IgD-negative memory B cell (primary cell): ENCODE measurements at regions not wholly inside any gene's neighbourhood (a gene's known extent, or its start where the extent isn't known, plus 50 kb on each side); places are given as distances from the start of the nearest gene placed in this dataset.

ENCODE experiments used
- H3K27ac Mint-ChIP-seq, 3 donors: one replicate each; pipeline ENCODE4 v1.8.0; 2020 to 2022; ENCODE audit warnings: mild to moderate bottlenecking in 3 of 3, mixed read lengths in 3 of 3, moderate library complexity in 1 of 3
- H3K27me3 Mint-ChIP-seq: one replicate; pipeline ENCODE4 v1.8.0; 2021; ENCODE audit warnings: mixed read lengths
- H3K36me3 Mint-ChIP-seq: one replicate; pipeline ENCODE4 v1.8.0; 2020; ENCODE audit warnings: mild to moderate bottlenecking, mixed read lengths
- H3K4me1 Mint-ChIP-seq, 3 donors: one replicate each; pipeline ENCODE4 v1.8.0; 2020 to 2022; ENCODE audit warnings: mixed read lengths in 3 of 3, mild to moderate bottlenecking in 1 of 3
- H3K4me3 Mint-ChIP-seq, 4 donors: one replicate each; pipeline ENCODE4 v1.8.0; 2020 to 2022; ENCODE audit warnings: mild to moderate bottlenecking in 4 of 4, mixed read lengths in 4 of 4, moderate library complexity in 3 of 4
- H3K9me3 Mint-ChIP-seq, 3 donors: one replicate each; pipeline ENCODE4 v1.8.0; 2020 to 2021; ENCODE audit warnings: mixed read lengths in 3 of 3, mild to moderate bottlenecking in 1 of 3

DNA sequence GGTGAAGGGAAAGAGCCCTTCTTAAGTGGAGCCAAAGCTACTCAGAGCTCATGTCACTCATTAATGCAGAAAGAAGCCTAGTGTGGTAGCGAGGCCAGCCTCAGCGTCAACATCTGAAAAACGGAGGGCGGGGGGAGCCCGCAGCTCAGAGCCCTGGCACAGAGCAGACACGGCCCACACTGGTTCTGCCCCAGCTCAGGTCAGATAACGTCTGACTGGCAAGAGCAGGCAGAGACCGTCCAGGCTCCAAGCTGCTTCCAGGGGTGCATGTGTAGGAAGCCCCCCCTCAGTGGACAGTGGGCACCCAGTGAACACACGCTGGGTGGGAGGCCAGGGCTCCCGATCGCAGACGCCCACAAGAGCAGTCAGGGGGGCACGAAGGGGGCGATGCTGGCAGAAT lies 100.8 kb downstream of the SHANK2 start:
- H3K4me1 Mint-ChIP-seq: peaks cover 0 to 2% (median 0%) of the 10 kb centered on the region in 3 donors
- H3K27ac Mint-ChIP-seq: peak overlapping the region in 1 of 3 donors; percentile 22
- H3K36me3 Mint-ChIP-seq: no peaks in the 10 kb centered on the region
- peaks cover 0 to 10% (median 0%) of the 10 kb centered on the region in 3 donors for H3K9me3 Mint-ChIP-seq
- no peak overlapping the region for H3K4me3 Mint-ChIP-seq
- H3K27me3 Mint-ChIP-seq: peaks cover 23% of the 10 kb centered on the region

DNA sequence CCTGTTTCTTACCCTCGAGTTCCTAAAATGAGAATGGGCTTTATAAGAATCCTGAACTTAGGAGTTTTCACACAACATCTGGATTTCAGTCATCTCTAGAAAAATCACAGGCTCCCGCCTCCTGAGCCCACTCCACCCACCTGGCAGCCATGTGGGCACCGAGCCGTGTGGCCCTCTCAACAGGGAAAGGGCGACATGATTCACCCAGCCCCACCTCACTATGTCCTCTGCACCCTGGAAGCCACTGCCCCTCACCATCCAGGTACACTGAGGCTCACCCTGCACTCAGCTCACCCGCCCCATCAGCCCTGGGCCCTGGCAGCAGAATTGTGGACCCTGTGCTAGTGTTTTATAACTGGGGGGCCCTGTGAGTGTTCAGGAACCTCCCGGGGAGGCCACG lies 101.5 kb downstream of the SHANK2 start:
- Mint-ChIP-seq H3K27me3 (peaks cover 19% of the 10 kb centered on the region), H3K4me3 (no peak overlapping the region), H3K9me3 (peaks cover 0 to 10% (median 0%) of the 10 kb centered on the region in 3 donors), H3K36me3 (no peaks in the 10 kb centered on the region), H3K4me1 (no peaks in the 10 kb centered on the region), H3K27ac (no peak overlapping the region)

DNA sequence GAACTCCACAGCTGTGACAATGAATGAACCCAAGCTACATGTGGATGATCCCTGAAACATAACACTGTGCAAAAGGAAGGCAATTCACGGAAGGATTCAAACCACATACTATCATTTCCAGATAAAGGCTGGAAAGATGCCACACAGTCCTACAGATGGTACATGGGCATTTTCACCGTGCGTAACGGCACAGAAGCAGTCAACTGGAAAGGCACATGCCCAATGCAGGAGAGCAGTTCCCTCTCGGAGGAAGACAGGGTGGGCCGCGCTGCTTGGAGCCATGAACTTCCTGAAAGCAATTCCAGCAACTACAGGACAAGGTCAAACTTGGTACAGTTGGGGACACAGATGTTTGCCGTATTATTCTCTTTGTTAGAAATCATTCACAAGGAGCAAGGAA lies 103.7 kb downstream of the SHANK2 start:
- Mint-ChIP-seq H3K9me3 (peaks cover 0 to 10% (median 0%) of the 10 kb centered on the region in 3 donors), H3K27me3 (peaks cover 13% of the 10 kb centered on the region), H3K27ac (no peak overlapping the region), H3K36me3 (no peaks in the 10 kb centered on the region), H3K4me3 (peak overlapping the region in 1 of 4 donors; percentile 69), H3K4me1 (no peaks in the 10 kb centered on the region)

- Mint-ChIP-seq H3K36me3 (no peaks in the 10 kb centered on the region), H3K27me3 (peaks cover 5% of the 10 kb centered on the region), H3K27ac (no peak overlapping the region), H3K4me3 (no peak overlapping the region), H3K4me1 (no peaks in the 10 kb centered on the region), H3K9me3 (peaks cover 0 to 12% (median 0%) of the 10 kb centered on the region in 3 donors)
Observed at GRCh38 chr11:71147331-71147730, 105.0 kb downstream of the SHANK2 start.

- Mint-ChIP-seq H3K4me3 (no peak overlapping the region), H3K4me1 (no peaks in the 10 kb centered on the region), H3K27ac (no peak overlapping the region), H3K9me3 (peaks cover 0 to 12% (median 0%) of the 10 kb centered on the region in 3 donors), H3K27me3 (peaks cover 2% of the 10 kb centered on the region), H3K36me3 (no peaks in the 10 kb centered on the region)
Observed at GRCh38 chr11:71146846-71147245, 105.5 kb downstream of the SHANK2 start.

DNA sequence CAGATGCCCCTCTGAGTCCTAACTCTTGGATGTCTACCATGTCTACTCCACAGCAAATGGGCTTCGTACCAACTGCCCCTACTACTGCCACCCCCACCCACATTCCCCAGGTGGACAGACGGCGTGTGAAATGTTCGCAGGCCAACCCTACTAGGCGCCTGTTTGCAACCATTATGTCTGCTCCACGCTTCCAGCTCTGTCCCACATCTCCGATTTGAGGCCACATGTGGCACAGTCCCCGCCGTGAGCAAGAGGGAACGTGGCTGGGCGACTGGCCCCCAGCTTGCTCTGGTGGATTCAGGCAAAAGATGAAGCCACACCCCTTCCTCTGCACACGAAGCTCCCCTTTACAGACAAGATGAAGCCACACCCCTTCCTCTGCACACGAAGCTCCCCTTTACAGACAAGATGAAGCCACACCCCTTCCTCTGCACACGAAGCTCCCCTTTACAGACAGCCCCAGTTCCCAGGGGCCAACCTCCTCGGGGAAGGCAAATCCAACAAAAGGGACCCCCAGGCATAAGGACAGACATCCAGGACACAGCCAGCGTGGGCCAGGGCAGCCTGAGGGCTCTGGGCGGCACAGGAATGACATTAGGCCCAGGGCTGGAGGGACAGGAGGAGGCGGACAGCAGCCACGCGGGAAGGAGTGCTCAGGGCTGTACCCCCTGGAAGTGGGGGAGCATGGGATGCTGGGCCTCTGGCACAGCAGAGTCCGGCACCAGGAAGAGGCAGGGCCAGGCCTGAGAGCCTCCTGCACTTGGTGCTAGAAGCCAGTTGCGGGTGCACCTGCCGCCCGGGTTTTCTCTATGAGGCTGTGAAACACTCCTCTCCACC lies 106.2 kb downstream of the SHANK2 start:
- Mint-ChIP-seq H3K4me3 (no peak overlapping the region), H3K36me3 (no peaks in the 10 kb centered on the region), H3K9me3 (peaks cover 0 to 10% (median 0%) of the 10 kb centered on the region in 3 donors), H3K27me3 (no peaks in the 10 kb centered on the region), H3K4me1 (no peaks in the 10 kb centered on the region), H3K27ac (no peak overlapping the region)

DNA sequence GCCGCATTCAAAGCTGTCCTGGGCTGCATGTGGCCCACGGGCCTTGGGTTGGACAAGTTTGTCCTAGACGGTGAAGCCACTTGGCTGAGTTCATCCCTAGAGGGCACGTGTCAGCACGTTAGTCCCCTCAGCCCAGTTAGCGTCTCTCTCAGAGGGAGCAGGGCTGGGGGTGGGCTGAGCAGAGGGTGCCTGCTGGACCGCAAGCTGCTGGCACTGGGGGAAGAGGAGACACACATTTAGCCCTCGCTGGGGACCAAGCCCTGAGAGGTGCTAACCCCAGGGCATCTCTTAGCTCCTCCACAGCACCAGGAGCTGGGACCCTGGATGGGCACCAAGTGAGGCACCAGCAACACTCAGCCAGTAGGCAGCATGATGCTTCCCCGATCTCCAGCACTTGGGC lies 107.0 kb downstream of the SHANK2 start:
- Mint-ChIP-seq H3K4me1 (no peaks in the 10 kb centered on the region), H3K27ac (no peak overlapping the region), H3K27me3 (no peaks in the 10 kb centered on the region), H3K9me3 (peaks cover 0 to 10% (median 0%) of the 10 kb centered on the region in 3 donors), H3K36me3 (no peaks in the 10 kb centered on the region), H3K4me3 (no peak overlapping the region)

GRCh38 chr11:71144736-71145135 lies 107.6 kb downstream of the SHANK2 start:
- Mint-ChIP-seq H3K36me3 (no peaks in the 10 kb centered on the region), H3K9me3 (peaks cover 0 to 10% (median 0%) of the 10 kb centered on the region in 3 donors), H3K27ac (no peak overlapping the region)

GRCh38 chr11:71144010-71144409 lies 108.4 kb downstream of the SHANK2 start:
- Mint-ChIP-seq H3K9me3 (peaks cover 0 to 8% (median 0%) of the 10 kb centered on the region in 3 donors), H3K27me3 (no peaks in the 10 kb centered on the region), H3K36me3 (no peaks in the 10 kb centered on the region), H3K27ac (no peak overlapping the region), H3K4me3 (no peak overlapping the region), H3K4me1 (no peaks in the 10 kb centered on the region)

More at GRCh38 chr11:71144736-71145135, 107.6 kb downstream of the SHANK2 start:
- Mint-ChIP-seq H3K4me3 (no peak overlapping the region), H3K4me1 (no peaks in the 10 kb centered on the region), H3K27me3 (no peaks in the 10 kb centered on the region)

GRCh38 chr11:71140206-71140919 lies 112.0 kb downstream of the SHANK2 start:
- Mint-ChIP-seq H3K27me3 (no peaks in the 10 kb centered on the region), H3K4me3 (no peak overlapping the region), H3K27ac (no peak overlapping the region), H3K36me3 (no peaks in the 10 kb centered on the region), H3K4me1 (no peaks in the 10 kb centered on the region), H3K9me3 (peaks cover 0 to 5% (median 2%) of the 10 kb centered on the region in 3 donors)

DNA sequence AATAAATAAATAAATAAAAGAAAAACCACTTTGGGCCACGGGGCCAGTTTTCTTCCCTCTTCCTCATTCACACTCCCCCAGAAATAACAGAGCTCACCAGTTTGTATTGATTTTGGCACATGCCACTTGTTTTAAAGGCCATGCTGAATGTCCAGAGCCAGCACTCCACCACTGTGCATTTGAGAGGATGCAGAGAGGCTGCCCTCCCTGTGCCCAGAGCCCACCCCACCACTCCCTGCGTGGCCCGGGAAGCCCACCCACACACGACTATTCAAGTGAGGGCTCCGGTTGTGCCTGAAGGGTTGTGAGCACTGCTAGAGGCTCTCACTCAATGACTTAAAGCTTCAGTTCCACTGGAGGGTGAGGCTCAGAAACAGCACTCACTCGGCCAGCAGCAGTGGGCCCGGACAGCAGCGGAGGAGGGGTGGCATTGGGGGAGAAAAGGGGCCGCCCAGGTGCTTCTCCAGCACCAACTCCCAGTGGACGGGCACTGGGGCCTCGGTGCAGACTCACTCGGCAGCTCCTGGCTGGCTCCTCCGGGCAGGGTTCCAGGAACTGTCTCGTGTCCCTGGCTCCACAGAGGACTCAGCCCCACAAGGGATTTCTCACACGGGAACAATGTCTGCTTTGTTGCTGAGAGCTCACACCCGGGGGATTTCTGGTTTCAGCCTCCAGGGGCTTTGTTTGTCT lies 112.7 kb downstream of the SHANK2 start:
- Mint-ChIP-seq H3K4me1 (no peaks in the 10 kb centered on the region), H3K36me3 (no peaks in the 10 kb centered on the region), H3K27ac (no peak overlapping the region), H3K9me3 (peaks cover 0 to 5% (median 2%) of the 10 kb centered on the region in 3 donors), H3K4me3 (no peak overlapping the region), H3K27me3 (no peaks in the 10 kb centered on the region)

- Mint-ChIP-seq H3K4me1 (no peaks in the 10 kb centered on the region), H3K27ac (no peak overlapping the region), H3K36me3 (no peaks in the 10 kb centered on the region), H3K9me3 (peaks cover 0 to 5% (median 2%) of the 10 kb centered on the region in 3 donors), H3K4me3 (no peak overlapping the region), H3K27me3 (peaks cover 2% of the 10 kb centered on the region)
Observed at GRCh38 chr11:71138737-71139425, 113.5 kb downstream of the SHANK2 start.

GRCh38 chr11:71137376-71137775 lies 115.0 kb downstream of the SHANK2 start:
- H3K27ac Mint-ChIP-seq: no peak overlapping the region
- H3K4me3 Mint-ChIP-seq: no peak overlapping the region
- H3K36me3 Mint-ChIP-seq: no peaks in the 10 kb centered on the region
- H3K9me3 Mint-ChIP-seq: peaks cover 0 to 5% (median 0%) of the 10 kb centered on the region in 3 donors
- peaks cover 3% of the 10 kb centered on the region for H3K27me3 Mint-ChIP-seq
- no peaks in the 10 kb centered on the region for H3K4me1 Mint-ChIP-seq

GRCh38 chr11:71136095-71136845 lies 116.1 kb downstream of the SHANK2 start:
- Mint-ChIP-seq H3K4me1 (no peaks in the 10 kb centered on the region), H3K27me3 (peaks cover 7% of the 10 kb centered on the region), H3K4me3 (no peak overlapping the region), H3K27ac (no peak overlapping the region), H3K36me3 (no peaks in the 10 kb centered on the region), H3K9me3 (peaks cover 0 to 5% (median 0%) of the 10 kb centered on the region in 3 donors)
